ENCODE measurements at regions not wholly inside any gene's neighbourhood (a gene's known extent, or its start where the extent isn't known, plus 50 kb on each side); places are given as distances from the start of the nearest gene placed in this dataset.

DNA sequence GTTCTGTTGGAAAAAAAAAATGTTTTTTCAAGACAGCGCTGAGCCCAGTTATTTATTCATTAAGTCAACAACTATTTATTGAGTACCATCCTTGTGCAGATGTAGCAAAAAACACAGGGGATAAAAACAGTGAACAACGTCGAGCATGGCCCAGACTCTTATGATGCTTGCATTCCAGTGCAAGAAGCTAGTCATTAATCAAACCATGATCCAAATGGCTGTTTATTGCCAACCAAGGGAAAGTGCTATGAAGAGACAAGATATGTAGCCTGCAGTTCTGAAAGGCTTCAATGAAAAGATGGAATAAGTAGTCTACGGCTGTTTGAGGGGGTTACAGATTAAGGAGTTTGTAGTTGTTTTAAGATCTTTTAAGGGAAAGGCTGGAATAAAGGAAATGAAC is 262.3 kb downstream of the NEBL start:
- no peak for ATAC-seq
- no peaks in the 10 kb centered on the region for H3K27me3 ChIP-seq
- no peak overlapping the region for H3K27ac ChIP-seq
- no peaks in the 10 kb centered on the region for H3K4me1 ChIP-seq
- no peaks in the 10 kb centered on the region for H3K36me3 ChIP-seq
- intact Hi-C loops (cut with DNase I) = no loop called here
- no peak for DNase-seq
- no peak for FAIRE-seq
- H3K9me3 ChIP-seq = no peaks in the 10 kb centered on the region
- TF ChIP-seq, protein P1, sequence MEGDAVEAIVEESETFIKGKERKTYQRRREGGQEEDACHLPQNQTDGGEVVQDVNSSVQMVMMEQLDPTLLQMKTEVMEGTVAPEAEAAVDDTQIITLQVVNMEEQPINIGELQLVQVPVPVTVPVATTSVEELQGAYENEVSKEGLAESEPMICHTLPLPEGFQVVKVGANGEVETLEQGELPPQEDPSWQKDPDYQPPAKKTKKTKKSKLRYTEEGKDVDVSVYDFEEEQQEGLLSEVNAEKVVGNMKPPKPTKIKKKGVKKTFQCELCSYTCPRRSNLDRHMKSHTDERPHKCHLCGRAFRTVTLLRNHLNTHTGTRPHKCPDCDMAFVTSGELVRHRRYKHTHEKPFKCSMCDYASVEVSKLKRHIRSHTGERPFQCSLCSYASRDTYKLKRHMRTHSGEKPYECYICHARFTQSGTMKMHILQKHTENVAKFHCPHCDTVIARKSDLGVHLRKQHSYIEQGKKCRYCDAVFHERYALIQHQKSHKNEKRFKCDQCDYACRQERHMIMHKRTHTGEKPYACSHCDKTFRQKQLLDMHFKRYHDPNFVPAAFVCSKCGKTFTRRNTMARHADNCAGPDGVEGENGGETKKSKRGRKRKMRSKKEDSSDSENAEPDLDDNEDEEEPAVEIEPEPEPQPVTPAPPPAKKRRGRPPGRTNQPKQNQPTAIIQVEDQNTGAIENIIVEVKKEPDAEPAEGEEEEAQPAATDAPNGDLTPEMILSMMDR (IDR thresholded peaks at IDR 0.05) = no peak
- H3K4me3 ChIP-seq = no peak overlapping the region
- 48 to 62% methylated on average over 4 of the region's 4 CpGs for WGBS, 2 donors

DNA sequence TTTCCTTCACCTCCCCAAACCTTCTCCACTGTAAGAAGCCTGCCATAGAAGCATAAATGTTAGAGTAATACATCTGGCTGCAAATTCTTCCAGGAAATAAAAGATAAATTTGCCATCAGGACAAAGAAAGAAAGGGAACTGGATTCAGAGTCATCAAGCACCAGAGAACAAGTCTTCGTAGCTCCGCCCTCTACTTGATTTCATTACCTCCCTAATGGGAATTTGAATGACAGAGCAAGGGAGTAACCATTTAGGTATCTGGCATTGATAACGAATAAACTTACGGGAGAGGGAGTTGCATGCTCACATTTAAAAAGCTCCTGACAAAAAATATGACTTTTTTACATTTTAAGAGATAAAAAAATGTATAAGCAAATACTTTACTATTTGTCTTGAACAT is 263.4 kb downstream of the NEBL start:
- Histone ChIP-seq H3K27me3 (no peaks in the 10 kb centered on the region), H3K36me3 (no peaks in the 10 kb centered on the region), H3K27ac (no peak overlapping the region), H3K4me3 (no peak overlapping the region), H3K4me1 (no peaks in the 10 kb centered on the region), H3K9me3 (no peaks in the 10 kb centered on the region)
- 67 to 86% methylated on average over 4 of the region's 4 CpGs for WGBS, 2 donors
- TF ChIP-seq, protein P1 (IDR thresholded peaks at IDR 0.05) = no peak
- no peak for DNase-seq
- FAIRE-seq = no peak
- intact Hi-C loops (cut with DNase I) = no loop called here
- no peak for ATAC-seq

DNA sequence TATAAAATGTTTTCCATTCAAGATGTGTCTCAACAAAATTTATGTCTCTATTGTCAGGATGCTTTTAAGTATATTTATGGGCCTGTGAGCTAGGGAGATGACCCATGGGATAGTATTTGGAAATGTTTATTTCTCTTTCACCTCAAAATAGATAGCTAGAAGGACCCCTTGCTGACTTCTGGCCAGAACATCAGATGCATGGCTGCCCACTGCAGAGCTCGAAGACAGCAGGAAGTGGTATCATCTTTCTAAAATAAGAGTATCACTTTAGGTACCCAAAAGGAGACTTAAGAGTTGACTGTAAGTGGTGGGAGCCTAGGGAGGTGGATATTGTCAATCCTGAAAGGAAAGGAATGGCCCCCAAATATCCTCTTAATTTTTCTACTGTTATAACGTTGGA is 264.4 kb downstream of the NEBL start:
- intact Hi-C loops (cut with DNase I) = no loop called here
- H3K36me3 ChIP-seq = no peaks in the 10 kb centered on the region
- DNase-seq (no peak), ATAC-seq (no peak), FAIRE-seq (no peak)
- TF ChIP-seq, protein P1 (IDR thresholded peaks at IDR 0.05) = no peak
- H3K9me3 ChIP-seq = no peaks in the 10 kb centered on the region
- H3K27ac ChIP-seq = no peak overlapping the region
- WGBS, 2 donors = 60 to 74% methylated on average over 2 of the region's 2 CpGs
- H3K27me3 ChIP-seq = no peaks in the 10 kb centered on the region
- no peaks in the 10 kb centered on the region for H3K4me1 ChIP-seq
- no peak overlapping the region for H3K4me3 ChIP-seq

DNA sequence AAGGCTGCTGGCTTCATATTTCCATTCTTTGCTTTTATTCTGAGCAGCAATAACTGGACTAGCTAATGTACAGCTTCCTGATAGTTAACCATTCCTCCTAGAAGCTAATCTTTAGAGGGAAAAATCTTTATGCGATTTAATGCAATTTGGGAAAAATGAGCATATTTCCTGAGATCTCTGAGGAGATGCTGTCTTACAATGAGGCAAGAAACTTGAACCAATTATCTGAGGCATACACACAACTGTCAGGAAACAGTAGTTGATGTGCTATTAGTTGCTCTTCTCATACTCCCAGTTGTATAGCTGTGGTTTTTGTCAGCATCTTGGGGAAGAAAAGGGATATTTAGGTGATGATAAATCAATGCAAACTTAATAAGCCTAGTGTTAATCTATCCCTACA is 265.9 kb downstream of the NEBL start:
- no peak overlapping the region for H3K27ac ChIP-seq
- DNase-seq (no peak), ATAC-seq (no peak), FAIRE-seq (no peak)
- peaks cover 0 to 3% (median 0%) of the 10 kb centered on the region in 4 donors for H3K9me3 ChIP-seq
- 76 to 83% methylated on average over 1 of the region's 1 CpG for WGBS, 2 donors
- no peaks in the 10 kb centered on the region for H3K27me3 ChIP-seq
- H3K4me3 ChIP-seq = no peak overlapping the region
- H3K36me3 ChIP-seq = no peaks in the 10 kb centered on the region
- TF ChIP-seq, protein P1 (IDR thresholded peaks at IDR 0.05) = no peak
- H3K4me1 ChIP-seq = no peaks in the 10 kb centered on the region
- intact Hi-C loops (cut with DNase I) = no loop called here

DNA sequence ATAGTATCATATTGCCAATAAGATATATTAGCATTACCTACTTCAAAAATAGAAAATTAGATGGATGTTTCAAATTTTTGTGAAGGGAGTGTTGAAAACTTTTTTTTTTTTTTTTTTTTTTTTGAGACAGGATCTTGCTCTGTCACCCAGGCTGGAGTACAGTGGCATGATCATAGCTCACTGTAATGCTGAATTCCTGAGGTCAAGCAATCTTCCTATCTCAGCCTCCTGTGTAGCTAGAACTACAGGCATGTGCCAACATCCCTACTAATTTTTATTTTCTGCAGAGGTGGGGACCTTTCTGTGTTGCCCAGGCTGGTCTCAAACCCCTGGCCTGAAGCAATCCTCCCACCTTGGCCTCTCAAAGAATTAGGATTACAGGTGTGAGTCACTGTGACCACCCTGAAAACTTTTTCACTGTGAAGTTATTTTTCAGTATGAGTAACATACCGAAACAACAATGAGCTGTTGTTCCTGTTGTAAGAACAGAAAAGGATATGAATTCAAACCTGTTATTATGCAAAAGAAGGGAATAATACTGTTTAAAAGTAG is 266.9 kb downstream of the NEBL start:
- Histone ChIP-seq H3K4me1 (no peaks in the 10 kb centered on the region), H3K4me3 (no peak overlapping the region), H3K27me3 (no peaks in the 10 kb centered on the region), H3K27ac (no peak overlapping the region), H3K36me3 (no peaks in the 10 kb centered on the region), H3K9me3 (peaks cover 0 to 3% (median 0%) of the 10 kb centered on the region in 4 donors)
- intact Hi-C loops (cut with DNase I) = no loop called here
- no peak for ATAC-seq
- TF ChIP-seq, protein P1 (IDR thresholded peaks at IDR 0.05) = no peak
- FAIRE-seq = no peak
- 76 to 77% methylated on average over 1 of the region's 1 CpG for WGBS, 2 donors
- DNase-seq = no peak

Measured in pancreas (tissue), 10 donors.